Mesothelial cell of epicardium (in vitro differentiated cells): ENCODE measurements at regions not wholly inside any gene's neighbourhood (a gene's known extent, or its start where the extent isn't known, plus 50 kb on each side); places are given as distances from the start of the nearest gene placed in this dataset.

ENCODE experiments used
- DNase-seq, 2 experiments: peaks; one replicate each; pipeline ENCODE4 v3.0.0; 2021; ENCODE audit warnings: low spot score in 2 of 2; ENCODE audit not compliant: unreplicated experiment in 2 of 2
- H3K27ac Mint-ChIP-seq: 2 replicates; pipeline ENCODE4 v1.8.0; 2021; ENCODE audit warnings: mixed read lengths
- H3K27me3 Mint-ChIP-seq: 2 replicates; pipeline ENCODE4 v1.8.0; 2021; ENCODE audit warnings: low read depth, mixed read lengths
- H3K36me3 Mint-ChIP-seq: 2 replicates; pipeline ENCODE4 v1.8.0; 2021; ENCODE audit warnings: mixed read lengths
- H3K4me1 Mint-ChIP-seq: 2 replicates; pipeline ENCODE4 v1.8.0; 2021; ENCODE audit warnings: mixed read lengths
- H3K4me3 Mint-ChIP-seq: 2 replicates; pipeline ENCODE4 v1.8.0; 2021; ENCODE audit warnings: mild to moderate bottlenecking, moderate library complexity, mixed read lengths
- H3K9me3 Mint-ChIP-seq: 2 replicates; pipeline ENCODE4 v1.8.0; 2021; ENCODE audit warnings: mixed read lengths
- TF ChIP-seq, protein P1 (sequence below): fragments of 200-600 bp; sonication (generic); IDR thresholded peaks from one replicate; pipeline ENCODE4 v1.5.0; 2021; ENCODE audit warnings: antibody characterized with exemption; ENCODE audit not compliant: unreplicated experiment

DNA sequence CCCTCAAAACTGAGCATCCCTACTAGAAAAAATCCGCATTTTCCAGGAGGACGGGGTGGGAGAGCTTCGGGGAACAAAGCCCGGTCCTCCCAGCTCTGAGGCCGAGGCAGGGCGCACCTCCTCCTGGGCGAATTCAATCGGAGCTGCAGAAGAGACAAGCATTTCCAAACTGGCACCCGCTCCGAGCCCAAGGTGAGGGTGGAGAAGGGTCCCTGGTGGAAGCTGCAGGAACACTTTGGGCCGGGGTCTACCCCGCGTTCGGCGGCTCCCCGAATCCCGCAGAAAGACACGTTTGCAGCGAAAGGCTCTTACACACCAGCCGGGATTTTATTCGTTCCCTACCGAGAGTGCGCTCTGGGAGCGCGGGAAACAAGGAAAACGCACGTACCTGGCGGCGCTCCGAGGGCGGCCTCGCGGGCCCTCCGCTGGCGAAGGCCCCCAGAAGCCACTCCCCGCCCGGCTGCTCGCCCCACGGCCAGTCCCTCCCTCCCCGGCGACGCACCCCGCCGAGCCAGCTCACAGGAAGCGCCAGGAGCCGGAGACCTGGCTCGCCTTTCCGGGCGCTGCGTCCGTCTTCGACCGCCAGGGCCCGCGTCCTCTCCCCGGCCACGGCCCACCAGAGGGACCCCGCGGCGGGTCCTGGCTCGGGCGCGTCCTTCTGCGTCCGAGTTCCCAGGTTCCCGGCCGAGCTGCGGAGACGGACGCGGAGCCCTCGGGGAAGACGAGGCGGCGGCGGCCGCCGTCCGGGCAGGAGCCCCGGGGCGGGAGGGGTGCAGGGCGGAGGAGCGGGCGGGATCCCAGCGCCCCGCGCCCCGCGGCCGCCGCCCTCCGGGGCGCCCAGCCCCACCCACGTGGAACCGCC lies 49.8 kb upstream of the BAHCC1 start:
- TF ChIP-seq, protein P1, sequence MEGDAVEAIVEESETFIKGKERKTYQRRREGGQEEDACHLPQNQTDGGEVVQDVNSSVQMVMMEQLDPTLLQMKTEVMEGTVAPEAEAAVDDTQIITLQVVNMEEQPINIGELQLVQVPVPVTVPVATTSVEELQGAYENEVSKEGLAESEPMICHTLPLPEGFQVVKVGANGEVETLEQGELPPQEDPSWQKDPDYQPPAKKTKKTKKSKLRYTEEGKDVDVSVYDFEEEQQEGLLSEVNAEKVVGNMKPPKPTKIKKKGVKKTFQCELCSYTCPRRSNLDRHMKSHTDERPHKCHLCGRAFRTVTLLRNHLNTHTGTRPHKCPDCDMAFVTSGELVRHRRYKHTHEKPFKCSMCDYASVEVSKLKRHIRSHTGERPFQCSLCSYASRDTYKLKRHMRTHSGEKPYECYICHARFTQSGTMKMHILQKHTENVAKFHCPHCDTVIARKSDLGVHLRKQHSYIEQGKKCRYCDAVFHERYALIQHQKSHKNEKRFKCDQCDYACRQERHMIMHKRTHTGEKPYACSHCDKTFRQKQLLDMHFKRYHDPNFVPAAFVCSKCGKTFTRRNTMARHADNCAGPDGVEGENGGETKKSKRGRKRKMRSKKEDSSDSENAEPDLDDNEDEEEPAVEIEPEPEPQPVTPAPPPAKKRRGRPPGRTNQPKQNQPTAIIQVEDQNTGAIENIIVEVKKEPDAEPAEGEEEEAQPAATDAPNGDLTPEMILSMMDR = peak; percentile 55
- Mint-ChIP-seq H3K9me3 (no peaks in the 10 kb centered on the region), H3K4me3 (peak overlapping the region; percentile 87), H3K27ac (peak overlapping the region; percentile 98), H3K4me1 (peaks cover 31% of the 10 kb centered on the region), H3K27me3 (no peaks in the 10 kb centered on the region), H3K36me3 (no peaks in the 10 kb centered on the region)
- peak in 1 of 2 experiments; percentile 82 for DNase-seq
